ENCODE measurements at regions not wholly inside any gene's neighbourhood (a gene's known extent, or its start where the extent isn't known, plus 50 kb on each side); places are given as distances from the start of the nearest gene placed in this dataset.

DNA sequence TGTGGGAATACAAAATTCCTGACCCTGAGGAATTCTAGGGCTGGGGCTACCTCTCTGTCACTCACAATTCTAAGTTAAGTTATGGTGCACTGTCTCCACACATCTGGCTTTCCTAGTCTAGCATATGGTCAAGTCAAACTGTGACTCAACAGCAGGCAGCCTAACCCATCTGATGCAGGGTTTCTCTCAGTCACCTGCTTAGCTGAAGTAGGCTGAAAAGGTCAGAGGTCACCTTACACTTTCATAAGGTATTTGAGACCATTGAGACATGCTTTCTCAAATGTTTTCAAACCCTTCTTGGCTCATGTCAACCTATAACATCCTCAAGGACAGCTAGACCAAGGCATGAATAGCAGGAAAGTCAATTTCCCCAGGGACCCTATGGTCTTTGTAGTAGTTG, 196.5 kb upstream of the STK26 start:
- TF ChIP-seq STAG1 (CRISPR knock-in tag; IDR thresholded peaks at IDR 0.05) (no peak), KDM4B (CRISPR knock-in tag; IDR thresholded peaks at IDR 0.05) (no peak), CC2D1A (CRISPR knock-in tag; IDR thresholded peaks at IDR 0.05) (no peak), CHD4 (IDR thresholded peaks at IDR 0.05; ENCODE audit: borderline replicate concordance, low read length) (no peak), ZFX (CRISPR knock-in tag; IDR thresholded peaks at IDR 0.05; ENCODE audit: low read depth) (no peak)

All from HepG2 (cell line).